ENCODE measurements at regions not wholly inside any gene's neighbourhood (a gene's known extent, or its start where the extent isn't known, plus 50 kb on each side); places are given as distances from the start of the nearest gene placed in this dataset.

DNA sequence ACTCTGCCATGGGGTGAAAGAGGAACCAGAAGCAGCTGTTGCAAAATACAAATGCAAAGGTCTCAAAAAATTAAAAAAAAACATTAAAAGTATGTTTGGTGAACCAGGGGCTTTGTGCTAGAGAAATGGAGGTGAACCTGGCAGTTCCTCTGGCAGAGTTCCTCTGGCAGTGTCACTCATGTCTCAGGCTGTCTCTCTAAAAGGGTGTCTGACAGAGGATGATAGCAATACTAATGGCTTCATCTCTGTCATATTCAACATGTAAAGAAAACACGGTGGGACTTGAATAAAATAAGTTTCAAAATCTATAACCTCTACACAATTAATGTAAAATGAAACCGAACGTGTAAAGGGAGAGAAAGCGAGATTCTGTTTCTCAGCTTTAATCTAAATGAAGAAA lies 375.7 kb upstream of the VWC2 start:
- Mint-ChIP-seq H3K27me3 (no peaks in the 10 kb centered on the region), H3K36me3 (ENCODE audit: low read depth) (no peaks in the 10 kb centered on the region), H3K4me3 (no peak overlapping the region), H3K9me3 (ENCODE audit: low read depth) (peaks cover 3% of the 10 kb centered on the region), H3K4me1 (no peaks in the 10 kb centered on the region), H3K27ac (no peak overlapping the region)
- ChIA-PET CTCF (no interaction called here), POLR2A (no interaction called here)
- intact Hi-C loops (cut with DNase I, micrococcal nuclease), result no loop called here
- DNase-seq, result no peak
- no peak for ATAC-seq

DNA sequence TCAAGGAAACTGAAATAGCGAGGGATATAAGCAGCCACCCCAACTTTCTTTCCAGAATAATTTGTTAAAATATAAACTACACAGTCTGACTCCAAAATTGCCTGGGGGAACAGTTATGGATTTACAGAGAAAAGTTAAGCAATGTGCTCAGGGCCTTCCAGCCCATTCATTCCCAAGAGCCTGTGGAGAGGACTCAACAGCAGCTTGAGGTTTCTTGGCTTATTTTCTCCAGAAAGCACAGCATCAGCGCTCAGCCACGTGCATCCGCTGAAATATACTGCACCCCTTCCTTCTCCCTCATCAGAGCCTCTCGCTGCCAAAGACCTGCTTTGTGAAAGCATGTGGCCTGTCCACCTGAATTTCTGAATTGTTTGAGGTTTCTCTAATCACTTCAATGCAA lies 375.2 kb upstream of the VWC2 start:
- POLR2A ChIA-PET, result no interaction called here
- Mint-ChIP-seq H3K27ac (no peak overlapping the region), H3K36me3 (ENCODE audit: low read depth) (no peaks in the 10 kb centered on the region), H3K27me3 (no peaks in the 10 kb centered on the region), H3K9me3 (ENCODE audit: low read depth) (peaks cover 3% of the 10 kb centered on the region), H3K4me3 (no peak overlapping the region), H3K4me1 (no peaks in the 10 kb centered on the region)
- CTCF ChIA-PET, result no interaction called here
- intact Hi-C loops (cut with DNase I, micrococcal nuclease), result no loop called here
- ATAC-seq (no peak), DNase-seq (no peak)

DNA sequence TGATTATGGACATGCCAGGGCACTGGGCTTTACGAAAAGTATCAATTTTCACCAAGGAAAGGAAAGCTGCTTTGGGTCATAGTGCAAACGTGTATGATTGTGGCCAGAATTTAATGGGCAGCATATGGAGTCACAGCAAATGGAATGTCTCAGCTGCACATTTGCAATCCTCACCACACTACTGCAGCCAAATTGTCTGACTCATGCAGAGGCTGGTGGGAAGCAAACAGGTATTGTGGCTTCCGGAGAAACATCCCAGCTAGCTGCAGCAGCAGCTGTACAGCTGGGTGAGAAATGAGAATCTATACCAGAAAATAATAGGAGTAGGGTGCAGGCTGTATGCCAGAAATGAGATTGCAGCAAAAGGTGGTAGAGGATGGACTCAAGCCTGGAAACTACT lies 374.7 kb upstream of the VWC2 start:
- Mint-ChIP-seq H3K9me3 (ENCODE audit: low read depth) (peaks cover 3% of the 10 kb centered on the region), H3K36me3 (ENCODE audit: low read depth) (no peaks in the 10 kb centered on the region), H3K27me3 (no peaks in the 10 kb centered on the region), H3K27ac (no peak overlapping the region), H3K4me3 (no peak overlapping the region), H3K4me1 (no peaks in the 10 kb centered on the region)
- ChIA-PET POLR2A (no interaction called here), CTCF (no interaction called here)
- intact Hi-C loops (cut with DNase I, micrococcal nuclease), result no loop called here
- DNase-seq (no peak), ATAC-seq (no peak)

DNA sequence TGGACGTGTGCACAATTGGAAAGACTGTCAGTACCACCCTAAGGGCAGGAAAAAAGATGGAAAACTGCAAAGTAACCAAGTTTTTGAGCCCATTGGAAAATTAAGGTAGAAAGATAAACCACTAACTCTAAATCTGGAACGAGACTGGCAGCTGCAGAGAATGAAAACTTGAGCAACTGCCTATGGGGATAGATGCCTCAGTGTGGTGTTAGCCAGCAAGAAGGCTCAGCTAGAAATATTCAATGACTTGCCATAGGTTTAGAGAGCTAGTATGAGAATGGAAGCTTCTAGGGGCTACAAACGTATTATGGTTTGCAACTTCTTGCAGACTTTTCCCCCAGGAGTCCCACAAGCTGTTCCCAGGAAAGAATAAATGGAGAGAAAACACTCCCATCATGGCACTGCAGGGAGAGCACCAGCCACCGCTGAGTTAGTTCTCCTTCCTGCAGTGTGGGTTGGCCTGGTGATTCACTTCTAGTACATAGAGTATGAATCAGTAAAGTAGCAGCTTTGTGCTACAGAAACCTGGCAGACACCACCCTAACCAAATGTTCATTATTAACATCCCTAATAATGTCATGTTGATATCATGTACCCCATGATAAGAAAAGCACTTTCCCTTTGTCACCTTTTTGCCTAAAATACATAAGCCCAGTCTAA lies 372.4 kb upstream of the VWC2 start:
- no peaks in the 10 kb centered on the region for H3K4me1 Mint-ChIP-seq
- H3K9me3 Mint-ChIP-seq (ENCODE audit: low read depth), result peaks cover 5% of the 10 kb centered on the region
- H3K4me3 Mint-ChIP-seq, result no peak overlapping the region
- no peaks in the 10 kb centered on the region for H3K36me3 Mint-ChIP-seq (ENCODE audit: low read depth)
- H3K27ac Mint-ChIP-seq, result no peak overlapping the region
- ChIA-PET POLR2A (no interaction called here), CTCF (interaction anchor here (0.9 kb wide), 1 partner anchor 16 kb away, joined by 3 read pairs; no protein-coding TSS in a partner anchor)
- DNase-seq, result no peak
- H3K27me3 Mint-ChIP-seq, result no peaks in the 10 kb centered on the region
- intact Hi-C loops (cut with DNase I, micrococcal nuclease), result no loop called here
- no peak for ATAC-seq

DNA sequence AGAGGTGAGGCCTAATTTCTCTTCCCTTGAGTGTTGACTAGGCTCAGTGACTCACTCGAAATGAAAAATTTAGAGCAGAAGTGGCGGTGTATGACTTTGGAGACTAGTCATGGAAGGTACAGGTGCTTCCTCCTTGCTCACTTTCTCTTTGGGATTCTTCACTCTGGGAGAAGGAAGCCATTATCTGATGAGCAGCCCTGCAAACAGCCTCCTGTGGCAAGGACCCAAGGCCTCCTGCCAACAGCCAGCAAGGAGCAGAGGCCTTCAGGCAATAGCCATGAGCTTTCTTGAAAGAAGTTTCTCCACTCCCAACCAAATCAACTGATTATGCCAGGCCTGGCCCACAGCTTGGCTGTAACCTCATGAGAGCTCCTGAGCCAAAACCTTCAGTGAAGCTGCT lies 369.6 kb upstream of the VWC2 start:
- Mint-ChIP-seq H3K4me1 (no peaks in the 10 kb centered on the region), H3K27me3 (no peaks in the 10 kb centered on the region), H3K4me3 (no peak overlapping the region), H3K9me3 (ENCODE audit: low read depth) (peaks cover 5% of the 10 kb centered on the region), H3K36me3 (ENCODE audit: low read depth) (no peaks in the 10 kb centered on the region), H3K27ac (no peak overlapping the region)
- intact Hi-C loops (cut with DNase I, micrococcal nuclease), result no loop called here
- ChIA-PET POLR2A (no interaction called here), CTCF (no interaction called here)
- no peak for DNase-seq
- ATAC-seq, result no peak

DNA sequence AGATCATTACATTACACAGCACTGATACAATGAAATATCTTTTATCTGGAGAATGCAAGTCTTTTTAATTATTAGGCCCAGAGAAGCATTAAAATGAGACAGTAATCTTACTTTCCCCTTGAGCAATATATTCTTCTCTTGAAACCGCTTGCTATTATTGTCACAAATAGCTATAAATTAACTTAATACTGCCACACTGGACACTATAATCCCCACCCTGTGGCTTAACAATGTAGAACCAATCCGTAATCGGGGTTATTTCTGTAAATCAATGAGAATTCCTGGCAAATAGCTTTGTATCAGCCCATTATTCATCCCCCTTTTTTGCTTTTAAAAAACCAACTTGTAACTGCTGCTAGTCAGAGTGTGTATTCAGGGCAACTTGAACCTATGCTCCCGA lies 366.2 kb upstream of the VWC2 start:
- Mint-ChIP-seq H3K27me3 (no peaks in the 10 kb centered on the region), H3K27ac (no peak overlapping the region), H3K4me3 (no peak overlapping the region), H3K4me1 (no peaks in the 10 kb centered on the region), H3K36me3 (ENCODE audit: low read depth) (no peaks in the 10 kb centered on the region), H3K9me3 (ENCODE audit: low read depth) (peaks cover 5% of the 10 kb centered on the region)
- DNase-seq (no peak), ATAC-seq (no peak)
- ChIA-PET POLR2A (no interaction called here), CTCF (no interaction called here)
- intact Hi-C loops (cut with DNase I, micrococcal nuclease), result no loop called here

DNA sequence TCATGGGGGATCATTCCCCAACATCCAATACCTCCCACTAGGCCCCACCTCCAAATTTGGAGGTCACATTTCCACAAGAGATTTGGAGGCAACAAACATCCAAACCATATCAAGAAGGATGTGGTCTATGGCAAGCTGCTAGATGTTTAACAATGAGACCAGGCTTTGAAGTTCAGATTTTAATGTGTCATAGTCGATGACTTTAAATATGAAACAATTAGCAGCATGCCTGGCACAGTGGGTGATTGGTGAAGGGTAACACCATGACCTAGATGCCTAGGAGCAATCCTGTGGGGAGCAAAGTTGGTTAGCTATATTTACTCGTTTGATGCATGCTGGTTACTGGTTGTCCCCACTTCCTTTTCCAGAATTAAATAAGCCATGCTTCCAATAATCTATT lies 356.4 kb upstream of the VWC2 start:
- Mint-ChIP-seq H3K36me3 (ENCODE audit: low read depth) (no peaks in the 10 kb centered on the region), H3K4me1 (no peaks in the 10 kb centered on the region), H3K27ac (no peak overlapping the region), H3K27me3 (no peaks in the 10 kb centered on the region), H3K4me3 (no peak overlapping the region), H3K9me3 (ENCODE audit: low read depth) (peaks cover 3% of the 10 kb centered on the region)
- ATAC-seq, result no peak
- POLR2A ChIA-PET, result no interaction called here
- intact Hi-C loops (cut with DNase I, micrococcal nuclease), result no loop called here
- CTCF ChIA-PET, result interaction anchor here (0.7 kb wide), 1 partner anchor 16 kb away, joined by 3 read pairs; no protein-coding TSS in a partner anchor
- no peak for DNase-seq

DNA sequence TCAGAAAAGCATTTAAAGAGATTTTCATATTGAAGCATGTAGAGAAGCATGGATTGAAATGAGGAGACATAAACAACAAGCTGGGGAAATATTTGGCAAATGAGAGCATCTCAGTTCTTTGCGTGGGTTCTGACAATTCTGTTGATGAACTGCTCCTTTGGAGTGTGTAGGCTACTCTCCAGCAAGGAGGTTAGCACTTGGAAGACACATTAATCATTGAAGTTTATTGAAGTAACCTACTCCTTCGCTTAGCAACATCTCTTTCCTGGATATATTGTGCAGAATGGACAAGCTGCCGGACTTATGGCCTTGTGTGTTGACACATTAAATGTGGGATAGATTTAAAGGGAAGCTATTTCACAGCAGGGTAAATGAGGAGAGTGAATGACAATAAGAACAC lies 354.5 kb upstream of the VWC2 start:
- intact Hi-C loops (cut with DNase I, micrococcal nuclease), result no loop called here
- no peaks in the 10 kb centered on the region for H3K27me3 Mint-ChIP-seq
- H3K4me1 Mint-ChIP-seq, result no peaks in the 10 kb centered on the region
- CTCF ChIA-PET, result no interaction called here
- no peak overlapping the region for H3K4me3 Mint-ChIP-seq
- peaks cover 3% of the 10 kb centered on the region for H3K9me3 Mint-ChIP-seq (ENCODE audit: low read depth)
- POLR2A ChIA-PET, result no interaction called here
- ATAC-seq, result no peak
- H3K36me3 Mint-ChIP-seq (ENCODE audit: low read depth), result no peaks in the 10 kb centered on the region
- H3K27ac Mint-ChIP-seq, result no peak overlapping the region
- DNase-seq, result no peak

DNA sequence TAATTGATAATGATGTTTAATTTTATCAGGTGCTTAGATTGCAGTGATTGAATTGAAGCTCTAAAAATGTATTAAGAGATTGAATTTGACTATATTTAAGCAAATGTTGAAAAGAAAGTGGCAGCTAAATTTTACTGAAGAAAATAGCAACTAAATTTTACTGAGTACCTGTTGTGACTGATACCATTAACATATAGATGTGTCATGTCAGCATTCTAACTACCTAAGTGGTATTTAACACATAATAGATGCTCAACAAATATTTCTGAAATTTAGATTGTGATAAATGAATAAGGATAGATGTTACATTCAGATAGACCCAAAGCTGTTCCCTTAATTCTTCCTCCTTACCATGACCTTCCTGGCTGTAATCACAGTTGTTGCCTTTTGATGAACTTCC lies 350.9 kb upstream of the VWC2 start:
- intact Hi-C loops (cut with DNase I, micrococcal nuclease), result no loop called here
- no peak for DNase-seq
- no peak overlapping the region for H3K27ac Mint-ChIP-seq
- no peak overlapping the region for H3K4me3 Mint-ChIP-seq
- CTCF ChIA-PET, result interaction anchor here (1.1 kb wide), 1 partner anchor 107 kb away, joined by 4 read pairs; no protein-coding TSS in a partner anchor
- H3K27me3 Mint-ChIP-seq, result no peaks in the 10 kb centered on the region
- no peak for ATAC-seq
- H3K36me3 Mint-ChIP-seq (ENCODE audit: low read depth), result no peaks in the 10 kb centered on the region
- peaks cover 1% of the 10 kb centered on the region for H3K9me3 Mint-ChIP-seq (ENCODE audit: low read depth)
- POLR2A ChIA-PET, result no interaction called here
- H3K4me1 Mint-ChIP-seq, result no peaks in the 10 kb centered on the region

DNA sequence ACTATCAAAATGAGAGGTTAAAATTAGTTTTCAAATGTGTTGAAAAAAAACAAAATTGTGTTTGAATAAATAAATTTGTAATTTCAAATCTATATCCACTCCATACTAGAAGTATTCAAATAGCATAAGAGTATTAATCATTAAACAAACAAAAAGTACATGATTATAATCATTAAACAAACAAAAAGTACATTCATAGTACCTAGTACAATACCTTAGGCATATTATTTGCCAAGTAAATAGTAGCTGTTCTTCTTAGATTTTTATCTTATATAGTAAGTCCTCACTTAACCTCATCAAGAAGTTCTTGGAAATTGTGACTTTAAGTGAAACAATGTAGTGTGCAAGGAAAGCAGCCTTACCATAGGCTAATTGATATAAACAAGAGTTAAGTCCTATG lies 349.3 kb upstream of the VWC2 start:
- Mint-ChIP-seq H3K36me3 (ENCODE audit: low read depth) (no peaks in the 10 kb centered on the region), H3K4me1 (no peaks in the 10 kb centered on the region), H3K27me3 (no peaks in the 10 kb centered on the region), H3K27ac (no peak overlapping the region), H3K9me3 (ENCODE audit: low read depth) (peaks cover 1% of the 10 kb centered on the region), H3K4me3 (no peak overlapping the region)
- DNase-seq (no peak), ATAC-seq (no peak)
- ChIA-PET POLR2A (no interaction called here), CTCF (interaction anchor here (0.6 kb wide), 1 partner anchor 1013 kb away, joined by 3 read pairs; no protein-coding TSS in a partner anchor)
- intact Hi-C loops (cut with DNase I, micrococcal nuclease), result no loop called here

DNA sequence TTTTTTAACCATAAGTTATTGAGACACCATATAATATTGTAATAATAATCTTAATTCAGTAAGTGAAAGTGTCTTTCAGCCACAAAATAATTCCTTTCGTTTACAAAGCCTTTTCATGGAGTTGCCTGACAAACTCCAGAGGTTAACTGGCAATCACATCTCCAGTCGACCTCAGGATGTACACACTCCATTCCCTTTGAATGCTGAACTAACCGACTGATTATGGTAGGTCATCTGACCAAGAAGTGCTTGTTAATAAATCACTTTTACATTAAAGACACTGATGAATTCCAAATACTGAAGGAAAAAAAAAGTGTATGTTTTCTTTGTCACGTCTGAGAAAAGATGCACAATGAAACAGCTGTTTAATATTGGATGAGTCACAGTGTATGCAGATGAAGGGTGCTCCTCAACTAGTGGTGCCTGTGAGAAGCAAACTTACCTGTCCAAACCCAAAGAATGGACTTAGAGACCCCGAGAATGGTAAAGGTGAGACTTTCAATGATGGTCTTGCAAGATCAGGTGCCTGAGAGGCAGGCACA lies 348.1 kb upstream of the VWC2 start:
- no peak for DNase-seq
- no peak for ATAC-seq
- peaks cover 1% of the 10 kb centered on the region for H3K9me3 Mint-ChIP-seq (ENCODE audit: low read depth)
- no peaks in the 10 kb centered on the region for H3K27me3 Mint-ChIP-seq
- no peak overlapping the region for H3K27ac Mint-ChIP-seq
- CTCF ChIA-PET, result no interaction called here
- POLR2A ChIA-PET, result no interaction called here
- H3K36me3 Mint-ChIP-seq (ENCODE audit: low read depth), result no peaks in the 10 kb centered on the region
- H3K4me1 Mint-ChIP-seq, result no peaks in the 10 kb centered on the region
- intact Hi-C loops (cut with DNase I, micrococcal nuclease), result no loop called here
- no peak overlapping the region for H3K4me3 Mint-ChIP-seq

DNA sequence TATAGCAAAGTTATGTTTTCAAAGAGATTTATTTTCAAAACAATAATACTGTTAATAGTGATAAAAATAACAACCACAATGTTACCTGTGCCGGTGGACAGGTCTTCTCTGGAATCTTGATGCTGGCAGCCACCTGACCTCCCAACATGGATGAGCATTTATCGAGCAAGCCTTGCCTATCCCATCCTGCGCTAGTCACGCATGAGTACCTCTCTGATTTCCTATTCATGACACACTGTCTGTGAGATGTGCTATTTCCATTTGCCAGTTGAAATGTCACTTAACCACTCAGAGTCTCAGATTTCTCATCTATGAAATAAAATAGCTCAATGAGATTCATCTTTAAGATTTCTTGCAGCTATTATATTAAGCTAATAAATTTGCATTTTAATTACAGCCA lies 341.2 kb upstream of the VWC2 start:
- ATAC-seq, result no peak
- Mint-ChIP-seq H3K4me1 (no peaks in the 10 kb centered on the region), H3K27ac (no peak overlapping the region), H3K27me3 (no peaks in the 10 kb centered on the region), H3K9me3 (ENCODE audit: low read depth) (no peaks in the 10 kb centered on the region), H3K36me3 (ENCODE audit: low read depth) (no peaks in the 10 kb centered on the region), H3K4me3 (no peak overlapping the region)
- intact Hi-C loops (cut with DNase I, micrococcal nuclease), result no loop called here
- DNase-seq, result no peak
- POLR2A ChIA-PET, result no interaction called here
- CTCF ChIA-PET, result no interaction called here

DNA sequence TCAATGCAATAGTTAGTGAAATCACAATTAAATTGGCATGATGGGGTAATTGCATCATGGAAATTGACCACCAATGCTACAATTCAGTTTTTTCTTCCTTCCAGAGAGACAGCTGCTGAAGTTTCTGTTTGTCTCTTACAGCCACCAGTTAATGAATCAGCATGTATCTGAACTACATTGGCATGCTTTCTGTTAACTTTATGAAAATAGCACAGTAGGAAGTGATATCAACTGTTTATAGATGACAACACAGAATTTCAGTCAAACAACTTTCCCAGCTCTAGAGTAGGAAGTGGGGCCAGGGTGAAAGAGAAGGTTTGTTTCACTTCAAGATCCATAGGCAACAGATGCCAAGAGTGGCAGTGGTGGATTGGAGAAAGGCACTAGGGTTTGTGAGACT lies 339.6 kb upstream of the VWC2 start:
- CTCF ChIA-PET, result no interaction called here
- no peaks in the 10 kb centered on the region for H3K9me3 Mint-ChIP-seq (ENCODE audit: low read depth)
- DNase-seq, result no peak
- H3K4me3 Mint-ChIP-seq, result no peak overlapping the region
- POLR2A ChIA-PET, result no interaction called here
- no peaks in the 10 kb centered on the region for H3K36me3 Mint-ChIP-seq (ENCODE audit: low read depth)
- no peak for ATAC-seq
- H3K4me1 Mint-ChIP-seq, result no peaks in the 10 kb centered on the region
- no peak overlapping the region for H3K27ac Mint-ChIP-seq
- no peaks in the 10 kb centered on the region for H3K27me3 Mint-ChIP-seq
- intact Hi-C loops (cut with DNase I, micrococcal nuclease), result no loop called here
